ENCODE measurements at regions not wholly inside any gene's neighbourhood (a gene's known extent, or its start where the extent isn't known, plus 50 kb on each side); places are given as distances from the start of the nearest gene placed in this dataset.

- TF ChIP-seq CTCF (IDR thresholded peaks at IDR 0.05) (no peak), POLR2A (IDR thresholded peaks at IDR 0.05) (no peak)
These were observed 528.6 kb downstream of the BRD1 start for GRCh38 chr22:49298834-49299750.

Measured in heart left ventricle (tissue), 13 donors.